Left ventricle myocardium inferior (tissue), 1 donor: ENCODE measurements at regions not wholly inside any gene's neighbourhood (a gene's known extent, or its start where the extent isn't known, plus 50 kb on each side); places are given as distances from the start of the nearest gene placed in this dataset.

Experiments
- DNase-seq: peaks from one replicate; pipeline ENCODE4 v3.0.0-alpha.2; 2020
- H3K27ac ChIP-seq: fragments of 200-600 bp; replicated peaks from 2 replicates; pipeline ENCODE4 v1.8.0; 2021
- H3K27me3 ChIP-seq: fragments of 200-600 bp; 2 replicates; pipeline ENCODE4 v1.8.0; 2021; ENCODE audit warnings: low read depth
- H3K36me3 ChIP-seq: fragments of 200-600 bp; 2 replicates; pipeline ENCODE4 v1.8.0; 2021
- H3K4me1 ChIP-seq: fragments of 200-600 bp; 2 replicates; pipeline ENCODE4 v1.8.0; 2021
- H3K4me3 ChIP-seq: fragments of 200-600 bp; 2 replicates; pipeline ENCODE4 v1.8.0; 2021; ENCODE audit warnings: mild to moderate bottlenecking, moderate library complexity
- H3K9me3 ChIP-seq: fragments of 200-600 bp; replicated peaks from 2 replicates; pipeline ENCODE4 v1.8.0; 2021
- CTCF ChIP-seq: fragments of 200-600 bp; IDR thresholded peaks from 2 replicates; pipeline ENCODE4 v1.8.0; 2021; ENCODE audit warnings: antibody characterized with exemption, mild to moderate bottlenecking, borderline replicate concordance
- intact Hi-C: fragments of 100-400 bp; cut with micrococcal nuclease; formaldehyde crosslinking; loops from one replicate; pipeline ENCODE4 v1.11.0; 2022
- donor health status: DM: no; HTN: yes; CAD: no; lungs with severe emphysema.

GRCh38 chr7:18401757-18402156, 93.8 kb upstream of the HDAC9 start:
- DNase-seq, result no peak
- H3K4me1 ChIP-seq, result no peaks in the 10 kb centered on the region
- no peaks in the 10 kb centered on the region for H3K9me3 ChIP-seq
- intact Hi-C loops, result no loop called here
- no peak for TF ChIP-seq CTCF
- no peak overlapping the region for H3K27ac ChIP-seq
- no peaks in the 10 kb centered on the region for H3K27me3 ChIP-seq
- H3K36me3 ChIP-seq, result no peaks in the 10 kb centered on the region
- no peak overlapping the region for H3K4me3 ChIP-seq

- H3K4me1 ChIP-seq, result no peaks in the 10 kb centered on the region
- H3K27ac ChIP-seq, result no peak overlapping the region
- H3K4me3 ChIP-seq, result no peak overlapping the region
- H3K9me3 ChIP-seq, result no peaks in the 10 kb centered on the region
- H3K36me3 ChIP-seq, result no peaks in the 10 kb centered on the region
- H3K27me3 ChIP-seq, result no peaks in the 10 kb centered on the region
- intact Hi-C loops, result no loop called here
- no peak for TF ChIP-seq CTCF
- no peak for DNase-seq
Observed at GRCh38 chr7:18402488-18403183, 92.9 kb upstream of the HDAC9 start.

GRCh38 chr7:18405726-18406125, 89.8 kb upstream of the HDAC9 start:
- intact Hi-C loops, result no loop called here

GRCh38 chr7:18407385-18407784, 88.2 kb upstream of the HDAC9 start:
- intact Hi-C loops, result no loop called here
- no peak overlapping the region for H3K27ac ChIP-seq
- no peak overlapping the region for H3K4me3 ChIP-seq
- no peaks in the 10 kb centered on the region for H3K4me1 ChIP-seq
- no peak for TF ChIP-seq CTCF
- H3K9me3 ChIP-seq, result no peaks in the 10 kb centered on the region
- H3K36me3 ChIP-seq, result no peaks in the 10 kb centered on the region
- no peaks in the 10 kb centered on the region for H3K27me3 ChIP-seq
- DNase-seq, result no peak

More at GRCh38 chr7:18405726-18406125, 89.8 kb upstream of the HDAC9 start:
- H3K4me1 ChIP-seq, result no peaks in the 10 kb centered on the region
- DNase-seq, result no peak
- no peak overlapping the region for H3K4me3 ChIP-seq
- no peaks in the 10 kb centered on the region for H3K36me3 ChIP-seq
- H3K27ac ChIP-seq, result no peak overlapping the region
- H3K27me3 ChIP-seq, result no peaks in the 10 kb centered on the region
- no peak for TF ChIP-seq CTCF
- no peaks in the 10 kb centered on the region for H3K9me3 ChIP-seq

GRCh38 chr7:18408461-18408860, 87.1 kb upstream of the HDAC9 start:
- no peaks in the 10 kb centered on the region for H3K27me3 ChIP-seq
- H3K4me1 ChIP-seq, result no peaks in the 10 kb centered on the region
- no peaks in the 10 kb centered on the region for H3K9me3 ChIP-seq
- H3K4me3 ChIP-seq, result no peak overlapping the region
- no peak overlapping the region for H3K27ac ChIP-seq
- H3K36me3 ChIP-seq, result no peaks in the 10 kb centered on the region
- intact Hi-C loops, result no loop called here
- DNase-seq, result no peak
- TF ChIP-seq CTCF, result no peak
